ENCODE measurements at regions not wholly inside any gene's neighbourhood (a gene's known extent, or its start where the extent isn't known, plus 50 kb on each side); places are given as distances from the start of the nearest gene placed in this dataset.

GRCh38 chr1:4916610-4917009, 262.2 kb downstream of the AJAP1 start:
- no TSS peak for BruUV-seq (replicated peaks)
- no peaks in the 10 kb centered on the region for H3K4me1 ChIP-seq
- DNase-seq = no peak
- Mint-ChIP-seq H3K27me3 (ENCODE audit: insufficient read depth, unreplicated experiment) (peaks cover 8% of the 10 kb centered on the region), H3K27ac (ENCODE audit: unreplicated experiment) (no peak overlapping the region), H3K36me3 (ENCODE audit: insufficient read depth, unreplicated experiment) (no peaks in the 10 kb centered on the region), H3K4me1 (ENCODE audit: low read depth, unreplicated experiment) (no peaks in the 10 kb centered on the region), H3K4me3 (ENCODE audit: unreplicated experiment) (no peak overlapping the region), H3K9me3 (ENCODE audit: unreplicated experiment) (peaks cover 28% of the 10 kb centered on the region)
- H3K9me3 ChIP-seq = no peaks in the 10 kb centered on the region
- CTCF ChIA-PET = no interaction called here
- no peak for TF ChIP-seq CTCF (IDR thresholded peaks at IDR 0.05; ENCODE audit: insufficient read depth in 1 of 2, low read depth in 1 of 2, low read length in 1 of 2, severe bottlenecking in 1 of 2, unreplicated experiment in 1 of 2)
- POLR2A ChIA-PET = no interaction called here
- no peak overlapping the region for H3K4me3 ChIP-seq (ENCODE audit: low read depth, low read length)
- H3K36me3 ChIP-seq (ENCODE audit: control insufficient read depth, insufficient read depth, low read length) = no peaks in the 10 kb centered on the region
- intact Hi-C loops (cut with micrococcal nuclease; ENCODE audit: unreplicated experiment) = no loop called here
- H3K27me3 ChIP-seq (replicated peaks; ENCODE audit: control insufficient read depth, insufficient read depth, low read length) = no peaks in the 10 kb centered on the region

- Histone ChIP-seq H3K9me3 (no peaks in the 10 kb centered on the region), H3K4me1 (no peaks in the 10 kb centered on the region), H3K27me3 (replicated peaks; ENCODE audit: control insufficient read depth, insufficient read depth, low read length) (no peaks in the 10 kb centered on the region), H3K4me3 (ENCODE audit: low read depth, low read length) (no peak overlapping the region), H3K36me3 (ENCODE audit: control insufficient read depth, insufficient read depth, low read length) (no peaks in the 10 kb centered on the region)
- TF ChIP-seq CTCF (IDR thresholded peaks at IDR 0.05; ENCODE audit: insufficient read depth in 1 of 2, low read depth in 1 of 2, low read length in 1 of 2, severe bottlenecking in 1 of 2, unreplicated experiment in 1 of 2) = no peak
- Mint-ChIP-seq H3K9me3 (ENCODE audit: unreplicated experiment) (peaks cover 21% of the 10 kb centered on the region), H3K27me3 (ENCODE audit: insufficient read depth, unreplicated experiment) (peaks cover 8% of the 10 kb centered on the region), H3K36me3 (ENCODE audit: insufficient read depth, unreplicated experiment) (no peaks in the 10 kb centered on the region), H3K27ac (ENCODE audit: unreplicated experiment) (no peak overlapping the region), H3K4me1 (ENCODE audit: low read depth, unreplicated experiment) (no peaks in the 10 kb centered on the region), H3K4me3 (ENCODE audit: unreplicated experiment) (no peak overlapping the region)
- ChIA-PET CTCF (no interaction called here), POLR2A (no interaction called here)
- intact Hi-C loops (cut with micrococcal nuclease; ENCODE audit: unreplicated experiment) = no loop called here
- DNase-seq = no peak
- no TSS peak for BruUV-seq (replicated peaks)
Observed at GRCh38 chr1:4915154-4915553, 260.7 kb downstream of the AJAP1 start.

- Mint-ChIP-seq H3K9me3 (ENCODE audit: unreplicated experiment) (no peaks in the 10 kb centered on the region), H3K4me3 (ENCODE audit: unreplicated experiment) (no peak overlapping the region), H3K4me1 (ENCODE audit: low read depth, unreplicated experiment) (no peaks in the 10 kb centered on the region), H3K27ac (ENCODE audit: unreplicated experiment) (no peak overlapping the region), H3K27me3 (ENCODE audit: insufficient read depth, unreplicated experiment) (no peaks in the 10 kb centered on the region), H3K36me3 (ENCODE audit: insufficient read depth, unreplicated experiment) (no peaks in the 10 kb centered on the region)
- no peak overlapping the region for H3K4me3 ChIP-seq (ENCODE audit: low read depth, low read length)
- H3K27me3 ChIP-seq (replicated peaks; ENCODE audit: control insufficient read depth, insufficient read depth, low read length) = no peaks in the 10 kb centered on the region
- no peaks in the 10 kb centered on the region for H3K9me3 ChIP-seq
- TF ChIP-seq CTCF (IDR thresholded peaks at IDR 0.05; ENCODE audit: insufficient read depth in 1 of 2, low read depth in 1 of 2, low read length in 1 of 2, severe bottlenecking in 1 of 2, unreplicated experiment in 1 of 2) = no peak
- no TSS peak for BruUV-seq (replicated peaks)
- DNase-seq = no peak
- CTCF ChIA-PET = no interaction called here
- POLR2A ChIA-PET = no interaction called here
- H3K36me3 ChIP-seq (ENCODE audit: control insufficient read depth, insufficient read depth, low read length) = no peaks in the 10 kb centered on the region
- no peaks in the 10 kb centered on the region for H3K4me1 ChIP-seq
- intact Hi-C loops (cut with micrococcal nuclease; ENCODE audit: unreplicated experiment) = no loop called here
Observed at GRCh38 chr1:4908486-4908885, 254.1 kb downstream of the AJAP1 start.

Data from Caco-2 (cell line).